ENCODE measurements at regions not wholly inside any gene's neighbourhood (a gene's known extent, or its start where the extent isn't known, plus 50 kb on each side); places are given as distances from the start of the nearest gene placed in this dataset.
"Not testable (repeated sequence)": the region's sequence is repeated elsewhere in the genome, so short reads cannot be mapped to it uniquely, and the experiment has no call there.

DNA sequence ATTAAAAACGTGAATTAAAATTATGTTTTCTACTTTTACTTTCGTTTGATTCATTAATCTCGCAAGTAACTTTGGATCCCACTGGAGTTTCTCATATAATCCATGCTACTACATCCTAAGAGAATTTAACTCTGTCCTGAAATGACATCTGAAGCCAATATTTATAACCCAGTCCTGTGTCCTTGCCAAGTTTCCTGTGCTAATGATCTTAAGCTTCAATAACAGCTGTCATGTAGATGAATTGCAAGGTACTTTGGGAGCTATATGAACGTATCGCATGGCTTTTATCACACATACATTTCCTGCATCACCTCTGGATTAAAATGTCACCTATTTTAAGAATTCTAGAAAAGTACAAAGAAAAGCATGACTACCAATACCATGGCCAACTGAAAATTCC lies 833.8 kb upstream of the CITED2 start:
- DNase-seq (ENCODE audit: low read depth, low spot score): no peak

DNA sequence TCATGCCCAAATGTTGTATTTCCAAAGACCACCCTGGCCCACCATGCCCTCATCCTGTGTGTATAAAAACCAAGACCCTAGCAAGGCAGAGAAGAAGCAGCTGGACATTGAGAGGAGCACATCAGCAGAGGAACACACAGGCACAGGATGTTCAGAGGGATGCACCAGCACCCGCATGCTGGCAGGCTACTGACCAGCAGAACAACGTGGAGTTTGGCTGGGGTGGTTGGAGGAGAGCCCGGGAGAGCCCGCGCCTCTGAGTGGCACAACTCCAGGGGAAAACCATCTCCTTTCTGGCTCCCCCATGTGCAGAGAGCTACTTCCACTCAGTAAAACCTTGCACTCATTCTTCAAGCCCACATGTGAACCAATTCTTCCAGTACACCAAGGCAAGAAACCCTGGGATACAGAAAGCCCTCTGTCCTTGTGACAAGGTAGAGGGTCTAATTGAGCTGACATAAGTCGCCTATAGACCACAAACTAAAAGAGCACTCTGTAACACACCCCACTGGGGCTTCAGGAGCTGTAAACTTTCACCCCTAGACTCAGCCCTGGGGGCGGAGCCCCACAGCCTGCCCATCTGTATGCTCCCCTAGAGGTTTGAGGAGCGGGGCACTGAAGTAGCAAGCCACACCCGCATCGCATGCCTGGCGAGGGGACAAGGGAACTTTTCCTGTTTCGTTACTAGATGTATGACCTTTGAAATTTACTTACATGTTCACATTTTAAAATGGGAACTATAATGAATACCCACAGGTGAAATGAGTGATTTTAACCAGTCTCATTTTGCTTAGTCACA lies 831.5 kb upstream of the CITED2 start:
- no peak for DNase-seq (ENCODE audit: low read depth, low spot score)

DNA sequence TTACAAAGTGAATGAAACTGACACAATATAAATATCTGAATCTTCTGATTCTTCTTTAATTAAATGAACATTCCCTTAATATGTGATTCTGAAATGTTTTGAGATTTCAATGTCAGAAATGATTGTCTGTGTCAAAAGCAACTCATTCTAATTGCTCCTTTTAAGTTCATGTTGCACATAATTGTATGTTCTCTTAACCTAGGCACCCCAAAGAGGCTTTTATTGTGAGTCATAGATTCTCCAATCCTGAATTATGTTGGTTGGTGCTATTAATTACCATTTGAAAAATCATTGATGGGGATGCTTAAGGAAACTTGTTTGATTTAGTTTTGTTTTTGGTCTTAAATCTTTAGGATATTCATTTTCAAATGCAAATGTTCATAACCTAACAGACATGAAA lies 829.7 kb upstream of the CITED2 start:
- no peak for DNase-seq (ENCODE audit: low read depth, low spot score)

DNA sequence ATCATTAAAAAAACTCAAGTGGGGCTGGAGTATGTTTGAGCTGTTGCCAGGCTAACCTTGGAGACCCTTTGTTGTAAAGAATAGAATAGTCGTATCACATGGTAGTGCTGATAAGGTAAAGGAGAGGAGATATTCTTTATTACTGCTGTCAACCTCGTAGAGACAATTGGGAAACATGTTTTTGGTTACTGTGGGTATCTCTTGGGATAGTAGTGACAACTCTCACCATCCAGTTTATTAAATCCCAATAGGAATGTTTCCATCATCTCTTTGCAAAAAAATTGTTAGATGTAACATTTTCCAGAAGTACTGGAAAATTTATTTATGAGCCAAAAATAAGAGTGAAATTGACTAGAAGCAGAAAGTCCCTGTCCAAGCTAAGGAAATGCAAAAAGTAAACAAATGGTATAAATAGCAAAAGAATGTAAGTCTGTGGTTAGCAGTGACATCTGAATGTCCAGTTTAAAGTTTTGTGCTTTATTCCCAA lies 829.3 kb upstream of the CITED2 start:
- DNase-seq (ENCODE audit: low read depth, low spot score): no peak

DNA sequence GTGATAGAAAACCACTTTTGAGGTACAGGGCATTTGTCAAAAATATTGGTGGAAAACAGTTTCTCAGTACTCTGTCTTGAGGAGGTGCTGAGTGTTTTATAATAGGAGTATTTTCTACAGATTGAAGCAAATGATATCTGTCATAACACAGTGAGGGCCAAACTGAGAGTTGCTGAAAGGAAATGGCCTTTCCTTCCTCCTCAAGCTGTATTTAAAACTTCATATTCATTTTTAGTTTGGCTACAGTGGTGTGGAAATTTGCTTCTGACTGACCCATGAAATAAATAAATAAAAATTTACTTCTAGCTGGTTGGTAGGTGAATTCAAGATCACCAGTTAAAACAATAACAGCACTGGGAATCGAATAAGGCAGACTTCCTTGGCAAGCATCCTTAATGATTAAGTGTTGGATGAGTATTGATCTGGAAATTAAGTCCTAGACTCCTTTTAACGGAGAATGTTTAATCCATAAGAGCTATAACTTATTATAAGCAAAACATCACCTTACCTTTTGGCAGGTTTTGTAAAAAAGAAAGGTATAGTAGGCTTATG lies 828.6 kb upstream of the CITED2 start:
- DNase-seq (ENCODE audit: low read depth, low spot score): no peak

DNA sequence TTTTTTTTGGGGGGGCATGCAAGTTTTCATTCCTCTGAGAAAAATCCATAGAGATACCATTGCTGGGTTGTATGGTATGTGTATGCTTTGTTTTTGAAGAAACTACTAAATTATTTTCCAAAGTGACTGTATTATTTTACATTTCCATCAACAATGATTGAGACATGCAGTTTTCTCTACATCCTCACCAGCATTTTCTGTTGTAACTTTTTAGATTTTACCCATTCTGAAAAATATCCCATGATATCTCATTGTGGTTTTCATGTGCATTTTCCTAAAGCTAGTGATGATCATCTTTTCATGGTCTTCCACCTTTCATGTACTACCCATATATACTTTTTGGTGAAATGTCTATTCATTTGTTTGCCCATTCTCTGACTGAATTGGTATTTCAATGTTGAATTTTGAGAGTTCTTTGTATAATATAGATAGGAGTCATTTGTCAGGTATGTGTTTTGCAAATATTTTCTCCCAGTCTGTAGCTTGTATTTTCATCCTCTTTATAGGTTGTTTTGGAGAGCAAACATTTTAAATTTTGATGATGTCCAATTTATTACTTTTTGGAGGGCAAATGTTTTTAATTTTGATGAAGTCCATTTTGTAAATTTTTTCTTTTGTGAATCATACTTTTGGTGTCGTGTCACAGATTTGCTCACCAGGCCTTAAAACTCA lies 827.5 kb upstream of the CITED2 start:
- no peak for DNase-seq (ENCODE audit: low read depth, low spot score)

DNA sequence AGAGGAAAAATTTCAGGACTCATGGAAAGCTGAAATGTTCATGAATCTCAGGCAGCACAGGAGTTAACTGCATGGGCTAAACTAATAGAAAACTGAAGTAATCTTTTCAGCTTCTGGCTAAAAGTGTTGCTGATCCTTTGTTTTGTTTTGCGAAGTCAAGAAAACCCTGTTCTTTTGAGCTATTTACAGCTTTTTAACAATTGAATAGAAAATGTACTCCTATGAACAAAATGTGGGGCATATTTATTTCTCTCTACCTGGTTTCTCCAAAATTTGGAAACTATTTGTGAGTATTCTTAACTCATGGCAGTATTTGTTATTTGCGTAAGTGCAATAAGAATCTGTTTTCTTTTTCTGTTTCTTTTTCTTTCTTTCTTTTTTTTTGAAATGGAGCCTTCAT lies 818.8 kb upstream of the CITED2 start:
- peak; percentile 19 for DNase-seq (ENCODE audit: low read depth, low spot score)

DNA sequence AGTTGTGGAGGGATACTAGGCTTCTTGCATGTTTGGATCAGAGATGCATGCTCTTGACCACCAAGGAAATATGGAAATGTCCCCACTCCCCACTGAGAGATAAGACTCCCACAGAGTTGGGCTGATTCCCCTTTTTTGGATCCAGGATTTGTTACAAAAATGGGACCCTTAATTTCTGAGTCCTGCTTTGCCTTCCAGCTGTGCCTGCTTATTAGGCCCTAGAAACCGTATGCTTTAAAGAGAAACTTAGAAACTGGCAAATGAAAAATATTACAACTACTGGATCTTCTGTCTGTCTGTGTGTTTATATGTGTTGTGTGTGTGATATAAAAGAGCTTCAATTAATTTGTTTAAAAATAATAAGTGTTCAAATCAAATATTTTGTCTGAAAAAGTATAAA lies 817.6 kb upstream of the CITED2 start:
- no peak for DNase-seq (ENCODE audit: low read depth, low spot score)

DNA sequence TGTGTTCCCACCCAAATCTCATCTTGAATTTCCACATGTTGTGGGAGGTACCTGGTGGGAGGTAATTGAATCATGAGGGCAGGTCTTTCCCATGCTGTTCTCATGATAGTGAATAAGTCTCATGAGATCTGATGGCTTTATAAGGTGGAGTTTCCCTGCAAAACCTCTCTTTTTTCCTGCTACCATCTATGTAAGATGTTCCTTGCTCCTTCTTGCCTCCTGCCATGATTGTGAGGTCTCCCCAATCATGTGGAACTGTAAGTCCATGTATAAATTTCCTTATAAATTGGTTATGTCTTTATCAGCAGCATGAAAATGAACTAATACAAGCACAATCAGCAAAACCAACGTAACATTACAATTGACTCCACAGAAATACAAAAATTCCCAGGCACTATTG lies 814.8 kb upstream of the CITED2 start:
- DNase-seq (ENCODE audit: low read depth, low spot score): not testable (repeated sequence)

DNA sequence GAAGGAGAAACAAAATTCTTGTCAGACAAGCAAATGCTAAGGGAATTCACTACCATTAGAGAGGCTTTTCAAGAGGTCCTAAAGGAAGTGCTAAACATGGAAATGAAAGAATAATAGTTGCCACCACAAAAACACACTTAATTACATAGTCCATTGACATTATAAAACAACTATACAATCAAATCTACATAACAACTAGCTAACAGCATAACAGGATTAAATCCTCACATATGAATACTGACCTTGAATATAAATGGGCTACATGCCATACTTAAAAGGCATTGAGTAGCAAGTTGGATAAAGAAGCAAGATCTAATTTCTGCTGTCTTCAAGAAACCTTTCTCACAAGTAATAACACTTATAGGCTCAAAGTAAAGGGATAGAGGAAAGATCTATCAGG lies 811.5 kb upstream of the CITED2 start:
- no peak for DNase-seq (ENCODE audit: low read depth, low spot score)

DNA sequence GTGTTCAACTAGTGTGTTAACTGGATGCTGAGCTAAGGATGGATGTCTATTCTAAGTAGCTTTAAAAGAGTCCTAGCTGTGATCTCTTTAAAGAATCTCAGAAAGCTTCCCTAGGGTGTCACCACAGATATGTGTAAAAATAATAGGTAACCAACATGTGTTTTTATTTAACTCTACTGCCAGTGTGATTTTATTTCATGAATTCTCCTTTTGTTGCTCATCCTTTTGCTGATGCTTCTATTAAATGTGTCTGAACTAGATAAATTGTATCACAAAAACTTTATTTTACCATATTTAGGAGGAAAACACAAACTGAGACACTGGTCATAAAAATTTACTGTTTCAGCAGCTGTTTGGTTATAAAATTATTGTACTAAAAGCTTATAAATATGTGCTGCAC lies 809.4 kb upstream of the CITED2 start:
- DNase-seq (ENCODE audit: low read depth, low spot score): no peak

DNA sequence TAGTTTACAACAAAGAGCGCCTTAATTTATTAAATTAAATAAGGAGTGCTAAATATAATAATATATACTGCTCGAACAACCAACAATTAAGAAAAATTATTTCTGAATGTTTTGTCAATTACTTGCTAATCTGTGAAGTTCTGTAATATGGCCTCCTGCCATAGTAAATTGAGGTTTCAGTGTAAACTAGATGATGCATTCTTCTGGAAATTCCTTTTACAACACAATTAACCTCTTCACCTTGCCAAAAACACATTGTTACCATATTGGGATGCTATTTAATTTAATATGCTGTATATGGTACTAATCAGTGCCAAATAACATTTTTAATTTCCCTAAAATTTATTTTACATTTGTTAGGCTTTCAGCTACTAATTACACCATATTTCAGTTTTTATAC lies 808.4 kb upstream of the CITED2 start:
- DNase-seq (ENCODE audit: low read depth, low spot score): no peak

DNA sequence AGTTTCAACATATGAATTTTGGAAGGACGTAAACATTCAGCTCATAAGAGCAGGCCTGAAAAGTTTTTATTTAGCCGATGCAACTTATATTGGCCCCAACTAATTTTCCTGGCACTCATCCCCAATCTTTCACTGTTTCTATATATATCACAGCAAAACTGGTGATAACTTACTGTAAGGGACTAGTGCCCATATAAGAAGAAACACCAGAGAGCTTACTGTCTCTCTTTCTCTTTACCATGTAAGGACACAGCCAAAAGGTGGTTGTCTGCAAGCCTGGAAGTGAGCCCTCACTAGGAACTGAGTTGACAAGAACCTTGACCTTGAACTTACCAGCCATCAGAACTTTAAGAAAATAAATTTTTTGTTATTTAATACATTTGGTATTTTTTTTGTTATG lies 807.4 kb upstream of the CITED2 start:
- DNase-seq (ENCODE audit: low read depth, low spot score): no peak

DNA sequence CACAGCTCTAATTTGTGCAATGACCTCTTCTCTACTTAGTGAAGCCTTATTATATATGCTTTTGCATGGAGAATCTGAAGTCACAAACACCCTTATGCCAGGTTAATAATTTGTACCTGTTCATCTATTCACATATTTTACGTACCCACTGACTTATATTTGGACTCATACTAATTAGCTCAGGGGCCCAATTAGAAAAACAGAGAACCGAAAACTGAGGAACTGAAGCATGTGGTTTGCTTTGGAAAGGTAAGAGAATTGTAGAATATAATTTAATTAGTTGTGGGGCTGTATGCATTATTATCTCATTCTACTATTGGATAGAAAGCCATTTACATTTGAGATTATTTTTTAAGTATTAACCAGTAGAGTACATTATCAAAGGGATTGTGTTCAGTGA lies 805.9 kb upstream of the CITED2 start:
- no peak for DNase-seq (ENCODE audit: low read depth, low spot score)

DNA sequence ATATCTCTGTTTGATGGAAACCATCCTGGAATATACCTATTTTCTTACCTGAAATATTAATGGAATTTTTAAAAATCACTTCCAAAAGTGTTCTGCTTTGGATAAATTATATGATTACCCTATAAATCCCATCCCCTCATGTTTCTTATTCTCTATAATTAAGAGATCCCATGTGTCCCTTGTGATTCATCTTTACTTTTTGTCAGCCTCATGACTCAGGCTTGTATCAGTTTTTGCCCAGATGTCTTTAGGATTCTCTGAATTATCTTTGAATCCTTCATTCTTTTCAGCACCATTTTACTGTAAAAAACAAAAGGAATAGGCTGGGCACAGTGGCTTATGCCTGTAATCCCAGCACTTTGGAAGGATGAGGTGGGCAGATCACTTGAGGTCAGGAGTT lies 804.5 kb upstream of the CITED2 start:
- no peak for DNase-seq (ENCODE audit: low read depth, low spot score)

DNA sequence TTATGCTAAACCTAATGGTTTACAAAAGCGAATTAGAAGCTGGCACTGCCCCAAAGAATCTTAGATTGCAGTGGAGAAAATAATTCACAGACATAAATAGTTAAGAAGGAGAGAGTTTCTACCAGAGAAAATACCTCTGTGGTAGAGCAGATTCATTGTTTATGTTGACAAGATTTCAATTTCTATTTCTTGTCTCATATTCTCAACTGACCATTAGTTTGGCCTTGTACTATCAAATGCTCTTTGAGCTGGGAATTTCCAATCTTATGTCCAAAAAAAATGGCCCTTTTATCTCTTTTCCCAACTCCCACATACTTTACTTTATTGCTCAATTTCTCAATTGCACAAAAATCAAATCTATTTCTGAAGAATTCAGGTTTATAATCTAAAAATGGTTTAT lies 804.1 kb upstream of the CITED2 start:
- DNase-seq (ENCODE audit: low read depth, low spot score): no peak

DNA sequence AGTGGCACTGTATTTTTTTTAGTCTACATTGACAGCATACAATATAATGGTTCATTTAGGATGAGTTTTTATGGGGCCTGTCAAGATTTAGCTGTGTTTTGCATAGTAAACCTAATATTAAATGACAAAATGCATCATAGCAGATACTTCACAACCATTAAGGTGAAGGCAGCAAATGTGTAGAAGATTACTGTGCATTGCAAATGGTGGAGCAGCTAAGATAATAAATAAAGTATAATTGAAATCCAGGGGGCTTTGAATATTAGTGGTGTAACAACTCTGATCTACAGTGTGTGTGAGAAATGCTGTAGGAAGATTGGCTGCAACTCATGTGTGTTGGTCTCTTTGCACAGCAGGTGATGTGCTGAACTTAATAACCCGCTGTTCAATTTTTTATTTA lies 801.9 kb upstream of the CITED2 start:
- DNase-seq (ENCODE audit: low read depth, low spot score): no peak

DNA sequence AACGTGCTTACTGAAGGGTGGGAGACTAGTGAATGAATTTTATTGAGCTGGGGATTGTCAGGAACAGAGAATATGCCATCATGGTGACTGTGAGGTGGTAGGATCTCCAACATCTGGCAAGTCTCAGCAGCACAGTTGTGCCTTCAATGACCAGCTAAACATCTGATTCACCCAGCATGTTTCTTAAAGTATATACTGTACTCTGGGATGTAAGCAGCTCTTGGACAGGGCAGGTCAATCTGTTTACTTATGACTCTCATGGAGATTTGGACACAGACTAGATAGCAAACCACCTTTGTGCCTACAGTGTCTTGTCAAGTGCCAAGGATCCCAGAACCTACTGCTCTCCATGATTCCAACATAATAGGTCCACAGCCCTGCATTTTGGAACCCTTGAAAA lies 801.0 kb upstream of the CITED2 start:
- no peak for DNase-seq (ENCODE audit: low read depth, low spot score)

DNA sequence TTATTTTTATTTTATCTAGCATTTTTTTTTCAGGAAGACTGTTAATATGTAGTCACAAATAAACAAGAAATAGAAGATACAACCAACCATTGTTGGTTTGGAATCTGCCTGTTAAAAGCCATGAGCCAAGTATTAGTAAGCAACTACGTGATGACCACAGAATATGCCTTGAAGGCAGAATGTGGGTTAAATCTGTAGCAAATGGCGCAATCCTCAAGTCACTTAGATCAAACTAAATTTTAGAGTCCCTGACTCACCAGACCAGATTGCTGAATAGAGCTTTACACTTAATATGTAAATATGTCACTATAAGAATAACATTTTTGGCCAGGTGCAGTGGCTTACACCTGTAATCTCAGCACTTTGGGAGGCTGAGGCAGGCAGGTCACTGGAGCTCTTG lies 800.1 kb upstream of the CITED2 start:
- DNase-seq (ENCODE audit: low read depth, low spot score): no peak

DNA sequence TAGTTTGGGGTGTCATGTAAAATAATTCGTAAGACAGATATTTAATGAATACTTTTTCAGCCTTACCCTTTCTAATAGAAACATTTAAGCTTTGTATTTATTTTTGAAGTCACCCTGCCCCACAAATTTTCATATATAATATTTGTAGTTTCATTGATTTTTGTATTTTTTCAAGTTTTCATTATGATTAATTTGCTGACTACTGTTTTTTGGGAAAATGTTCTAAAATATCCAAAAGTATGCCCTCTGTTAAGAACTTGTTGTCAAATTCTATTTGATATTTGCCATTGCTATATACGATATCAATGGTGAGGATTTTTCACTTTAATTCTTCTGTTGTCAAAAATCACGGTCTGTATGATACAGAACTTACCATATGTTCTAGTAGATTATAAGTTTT lies 793.9 kb upstream of the CITED2 start:
- DNase-seq (ENCODE audit: low read depth, low spot score): no peak

DNA sequence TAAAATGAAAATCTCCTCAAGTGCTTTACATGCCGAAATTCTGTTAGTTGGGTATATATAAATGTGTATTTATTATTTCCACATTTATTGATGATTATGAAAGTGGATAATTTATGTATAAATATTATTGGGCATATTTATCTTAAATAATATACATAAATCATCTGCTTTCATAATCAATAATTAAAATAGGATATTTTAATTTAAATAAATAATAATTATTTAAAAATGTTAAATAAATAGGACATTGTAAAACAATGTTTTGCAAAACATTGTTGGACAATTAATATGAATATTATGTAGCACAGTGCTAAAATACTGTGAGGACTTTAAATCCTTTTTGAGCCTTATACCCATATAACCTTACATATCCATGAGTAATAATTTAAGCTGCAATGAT lies 786.5 kb upstream of the CITED2 start:
- no peak for DNase-seq (ENCODE audit: low read depth, low spot score)

DNA sequence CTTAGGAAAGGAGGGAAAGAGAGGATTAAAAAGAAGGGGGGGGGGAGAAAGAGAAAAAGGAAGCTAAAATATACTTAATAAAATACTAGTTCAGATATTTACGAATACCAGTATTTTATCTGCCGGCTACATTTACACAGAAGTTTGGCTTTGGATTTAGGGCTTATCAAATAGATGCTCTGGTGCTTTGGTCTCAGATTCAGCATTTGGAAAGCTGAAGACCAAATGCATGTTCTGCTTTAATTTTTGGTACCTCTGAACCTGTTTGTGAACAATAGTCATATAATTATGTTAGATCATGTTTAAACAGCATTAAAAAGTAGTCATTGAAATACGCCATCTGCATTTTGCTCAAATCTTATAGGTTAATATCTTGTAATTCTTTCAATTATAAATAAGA lies 786.0 kb upstream of the CITED2 start:
- no peak for DNase-seq (ENCODE audit: low read depth, low spot score)

DNA sequence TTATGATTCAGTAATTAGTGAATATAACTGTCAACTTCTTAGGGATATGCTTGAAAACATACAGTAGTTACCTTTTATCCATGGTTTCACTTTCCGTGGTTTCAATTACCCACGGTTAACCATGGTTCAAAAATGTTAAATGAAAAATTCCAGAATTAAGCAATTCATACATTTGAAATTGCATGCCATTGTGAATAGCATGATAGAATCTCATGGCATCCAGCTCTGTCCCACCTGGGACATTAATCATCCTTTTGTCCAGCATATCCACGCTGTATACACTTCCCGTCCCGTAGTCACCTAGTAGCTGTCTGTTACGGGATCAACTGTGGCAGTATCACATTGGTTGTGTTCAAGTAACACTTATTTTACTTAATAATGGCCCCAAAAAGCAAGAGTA lies 781.7 kb upstream of the CITED2 start:
- DNase-seq (ENCODE audit: low read depth, low spot score): no peak

All from ELF-1 (cell line).